OCI-LY3 (cell line): ENCODE measurements at regions not wholly inside any gene's neighbourhood (a gene's known extent, or its start where the extent isn't known, plus 50 kb on each side); places are given as distances from the start of the nearest gene placed in this dataset.

Experiments
- H2AFZ ChIP-seq: fragments of 200-600, 300-600 bp; shearing (Covaris generic); 2 replicates; pipeline ENCODE4 v1.6.0; 2014; ENCODE audit warnings: antibody characterized with exemption, low read depth, low read length
- H3K27ac ChIP-seq: fragments of 200-600, 300-600 bp; sonication (generic); 2 replicates; pipeline ENCODE4 v1.5.1; 2014; ENCODE audit warnings: mild to moderate bottlenecking, low read length, moderate library complexity, mixed read lengths
- H3K27me3 ChIP-seq: fragments of 200-600, 300-600 bp; sonication (generic); 2 replicates; pipeline ENCODE4 v1.6.1; 2014; ENCODE audit warnings: low read depth, low read length, mixed read lengths
- H3K36me3 ChIP-seq: fragments of 200-600, 300-600 bp; sonication (generic); replicated peaks from 2 replicates; pipeline ENCODE3; 2014; ENCODE audit warnings: low read depth, low read length, mixed read lengths
- H3K4me1 ChIP-seq: fragments of 300-600, 200-600 bp; sonication (generic); 2 replicates; pipeline ENCODE4 v1.6.1; 2014; ENCODE audit warnings: low read length, mixed read lengths
- H3K4me2 ChIP-seq: fragments of 200-600, 300-600 bp; sonication (generic); 2 replicates; pipeline ENCODE4 v1.6.1; 2014; ENCODE audit warnings: low read length, mixed read lengths
- H3K4me3 ChIP-seq: fragments of 300-600, 200-600 bp; sonication (generic); 2 replicates; pipeline ENCODE4 v1.5.1; 2014; ENCODE audit warnings: antibody characterized with exemption, mild to moderate bottlenecking, low read length, moderate library complexity
- H3K79me2 ChIP-seq: fragments of 300-600, 200-600 bp; shearing (Covaris generic); 2 replicates; pipeline ENCODE4 v1.6.1; 2014; ENCODE audit warnings: mild to moderate bottlenecking, low read length, mixed read lengths
- H3K9ac ChIP-seq: fragments of 300-600, 200-600 bp; shearing (Covaris generic); 2 replicates; pipeline ENCODE4 v1.6.0; 2014; ENCODE audit warnings: mild to moderate bottlenecking, low read length, moderate library complexity
- H3K9me3 ChIP-seq: fragments of 200-600, 300-600 bp; shearing (Covaris generic); 2 replicates; pipeline ENCODE4 v1.6.1; 2014; ENCODE audit warnings: low read length, mixed read lengths; ENCODE audit not compliant: insufficient read depth
- H4K20me1 ChIP-seq: fragments of 200-600, 300-600 bp; sonication (generic); 2 replicates; pipeline ENCODE4 v1.6.1; 2016; ENCODE audit warnings: low read length, mixed read lengths; ENCODE audit not compliant: insufficient read depth
- CTCF ChIP-seq: fragments of 200-600, 300-600 bp; sonication (generic); IDR thresholded peaks from 2 replicates; pipeline ENCODE4 v1.5.1; 2014; ENCODE audit warnings: antibody characterized with exemption, low read length, low read depth
- EZH2phosphoT487 ChIP-seq: fragments of 200-600 bp; shearing (Covaris generic); IDR thresholded peaks from 2 replicates; pipeline ENCODE4 v1.6.1; 2018; ENCODE audit warnings: antibody characterized with exemption, mixed run types, low read depth

- TF ChIP-seq CTCF (no peak), EZH2phosphoT487 (no peak)
- Histone ChIP-seq H3K79me2 (no peaks in the 10 kb centered on the region), H3K4me1 (no peaks in the 10 kb centered on the region), H3K36me3 (no peaks in the 10 kb centered on the region), H2AFZ (no peak overlapping the region), H4K20me1 (no peaks in the 10 kb centered on the region), H3K9me3 (no peaks in the 10 kb centered on the region), H3K4me2 (no peak overlapping the region), H3K27ac (no peak overlapping the region), H3K27me3 (no peaks in the 10 kb centered on the region), H3K9ac (no peak overlapping the region), H3K4me3 (no peak overlapping the region)
Observed at GRCh38 chr18:67135981-67136380, 380.5 kb downstream of the DSEL start.

- Histone ChIP-seq H3K4me2 (no peak overlapping the region), H4K20me1 (no peaks in the 10 kb centered on the region), H3K36me3 (no peaks in the 10 kb centered on the region), H3K27ac (no peak overlapping the region), H3K4me3 (no peak overlapping the region), H3K79me2 (no peaks in the 10 kb centered on the region), H2AFZ (no peak overlapping the region), H3K4me1 (no peaks in the 10 kb centered on the region), H3K9me3 (no peaks in the 10 kb centered on the region), H3K9ac (no peak overlapping the region), H3K27me3 (no peaks in the 10 kb centered on the region)
- TF ChIP-seq EZH2phosphoT487: no peak
- no peak for TF ChIP-seq CTCF
Observed at GRCh38 chr18:67134911-67135310, 381.6 kb downstream of the DSEL start.

GRCh38 chr18:67133669-67134068 is 382.9 kb downstream of the DSEL start:
- H3K36me3 ChIP-seq: no peaks in the 10 kb centered on the region
- no peaks in the 10 kb centered on the region for H3K79me2 ChIP-seq
- H3K4me3 ChIP-seq: no peak overlapping the region
- H4K20me1 ChIP-seq: no peaks in the 10 kb centered on the region
- H3K9me3 ChIP-seq: no peaks in the 10 kb centered on the region
- H2AFZ ChIP-seq: no peak overlapping the region
- no peak overlapping the region for H3K4me2 ChIP-seq
- no peak overlapping the region for H3K9ac ChIP-seq
- no peak overlapping the region for H3K27ac ChIP-seq
- TF ChIP-seq CTCF (no peak), EZH2phosphoT487 (no peak)
- no peaks in the 10 kb centered on the region for H3K27me3 ChIP-seq
- no peaks in the 10 kb centered on the region for H3K4me1 ChIP-seq

- no peak overlapping the region for H3K4me2 ChIP-seq
- no peaks in the 10 kb centered on the region for H3K9me3 ChIP-seq
- H4K20me1 ChIP-seq: no peaks in the 10 kb centered on the region
- H3K9ac ChIP-seq: no peak overlapping the region
- H3K4me1 ChIP-seq: no peaks in the 10 kb centered on the region
- H3K27me3 ChIP-seq: no peaks in the 10 kb centered on the region
- no peak overlapping the region for H3K4me3 ChIP-seq
- no peak overlapping the region for H2AFZ ChIP-seq
- no peaks in the 10 kb centered on the region for H3K79me2 ChIP-seq
- no peak overlapping the region for H3K27ac ChIP-seq
- TF ChIP-seq EZH2phosphoT487 (no peak), CTCF (no peak)
- H3K36me3 ChIP-seq: no peaks in the 10 kb centered on the region
Observed at GRCh38 chr18:67132919-67133318, 383.6 kb downstream of the DSEL start.
